ENCODE measurements at regions not wholly inside any gene's neighbourhood (a gene's known extent, or its start where the extent isn't known, plus 50 kb on each side); places are given as distances from the start of the nearest gene placed in this dataset.

DNA sequence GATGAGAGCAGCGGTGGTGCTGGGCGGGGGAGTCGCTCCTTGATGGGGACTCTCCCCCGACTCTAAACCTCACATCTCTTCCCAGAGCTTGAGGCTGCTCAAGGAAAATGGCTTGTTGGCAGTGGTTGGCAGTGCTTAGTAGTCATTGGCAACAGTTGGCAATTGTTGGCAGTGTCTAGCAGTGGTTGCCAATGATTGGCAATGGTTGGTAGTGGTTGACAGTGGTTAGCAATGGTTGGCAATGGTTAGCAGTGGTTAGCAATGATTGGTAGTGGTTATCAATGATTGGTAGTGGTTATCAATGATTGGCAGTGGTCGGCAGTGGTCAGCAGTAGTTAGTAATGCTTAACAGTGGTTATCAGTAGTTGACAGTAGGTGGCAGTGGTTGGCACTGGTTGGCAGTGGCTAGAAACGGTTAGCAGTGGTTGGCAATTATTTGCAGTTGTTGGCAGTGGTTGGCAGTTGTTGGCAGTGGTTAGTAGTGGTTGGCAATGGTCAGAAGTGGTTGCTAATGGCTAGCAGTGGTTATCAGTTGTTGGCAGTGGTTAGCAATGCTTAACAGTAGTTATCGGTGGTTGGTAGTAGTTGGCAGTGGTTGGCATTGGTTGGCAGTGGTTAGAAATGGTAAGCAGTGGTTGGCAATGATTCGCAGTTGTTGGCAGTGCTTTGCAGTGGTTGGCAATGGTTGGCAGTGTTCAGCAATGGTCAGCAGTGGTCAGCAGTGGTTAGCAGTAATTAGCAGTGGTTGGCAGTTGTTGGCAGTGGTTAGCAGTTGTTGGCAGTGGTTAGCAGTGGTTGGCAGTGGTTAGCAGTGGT lies 85.4 kb upstream of the OTOS start:
- Histone ChIP-seq H3K9me3 (ENCODE audit: low read depth) (no peaks in the 10 kb centered on the region), H3K9me2 (ENCODE audit: insufficient read depth) (no peaks in the 10 kb centered on the region), H3F3A (ENCODE audit: insufficient read depth) (no peaks in the 10 kb centered on the region), H3K36me3 (ENCODE audit: low read depth) (no peaks in the 10 kb centered on the region), H3K79me2 (ENCODE audit: insufficient read depth) (no peaks in the 10 kb centered on the region), H3K4me1 (ENCODE audit: insufficient read depth) (peaks cover 12% of the 10 kb centered on the region), H4K20me1 (ENCODE audit: insufficient read depth) (no peaks in the 10 kb centered on the region), H3K4me2 (ENCODE audit: unreplicated experiment) (no peak overlapping the region), H3K27me3 (replicated peaks; ENCODE audit: insufficient read depth) (peaks cover 24% of the 10 kb centered on the region), H3K4me3 (no peak overlapping the region), H3K9ac (no peak overlapping the region), H2AFZ (no peak overlapping the region), H3K27ac (no peak overlapping the region)
- DNase-seq = no peak
- TF ChIP-seq EZH2phosphoT487 (IDR thresholded peaks at IDR 0.05; ENCODE audit: insufficient read depth, low read depth) (no peak), EZH2 (IDR thresholded peaks at IDR 0.05; ENCODE audit: insufficient read depth, poor library complexity, severe bottlenecking) (no peak)
- WGBS, 2 experiments (ENCODE audit: low coverage in 1 of 2, low lambda C conversion rate in 2 of 2, missing lambda C conversion rate in 2 of 2) = 72 to 75% methylated on average over 8 of the region's 8 CpGs
- in situ Hi-C loops (cut with MboI) = no loop called here

- Histone ChIP-seq H2AFZ (no peak overlapping the region), H3K4me3 (no peak overlapping the region), H3K4me2 (ENCODE audit: unreplicated experiment) (no peak overlapping the region), H3K27ac (no peak overlapping the region), H3K9me3 (ENCODE audit: low read depth) (no peaks in the 10 kb centered on the region), H3K9me2 (ENCODE audit: insufficient read depth) (no peaks in the 10 kb centered on the region), H3K27me3 (replicated peaks; ENCODE audit: insufficient read depth) (peaks cover 20% of the 10 kb centered on the region), H4K20me1 (ENCODE audit: insufficient read depth) (no peaks in the 10 kb centered on the region), H3F3A (ENCODE audit: insufficient read depth) (no peaks in the 10 kb centered on the region), H3K79me2 (ENCODE audit: insufficient read depth) (no peaks in the 10 kb centered on the region), H3K4me1 (ENCODE audit: insufficient read depth) (peaks cover 12% of the 10 kb centered on the region), H3K36me3 (ENCODE audit: low read depth) (no peaks in the 10 kb centered on the region), H3K9ac (no peak overlapping the region)
- in situ Hi-C loops (cut with MboI) = no loop called here
- no peak for DNase-seq
- TF ChIP-seq EZH2phosphoT487 (IDR thresholded peaks at IDR 0.05; ENCODE audit: insufficient read depth, low read depth) = no peak
- no peak for TF ChIP-seq EZH2 (IDR thresholded peaks at IDR 0.05; ENCODE audit: insufficient read depth, poor library complexity, severe bottlenecking)
- WGBS, 2 experiments (ENCODE audit: low coverage in 1 of 2, low lambda C conversion rate in 2 of 2, missing lambda C conversion rate in 2 of 2) = 44 to 45% methylated on average over 8 of the region's 8 CpGs
Observed at GRCh38 chr2:240226672-240227537, 86.4 kb upstream of the OTOS start.

GRCh38 chr2:240227538-240228428 lies 87.3 kb upstream of the OTOS start:
- H3K4me3 ChIP-seq = no peak overlapping the region
- 49 to 52% methylated on average over 14 of the region's 14 CpGs for WGBS, 2 experiments (ENCODE audit: low coverage in 1 of 2, low lambda C conversion rate in 2 of 2, missing lambda C conversion rate in 2 of 2)
- no peak overlapping the region for H2AFZ ChIP-seq
- no peaks in the 10 kb centered on the region for H4K20me1 ChIP-seq (ENCODE audit: insufficient read depth)
- no peaks in the 10 kb centered on the region for H3K79me2 ChIP-seq (ENCODE audit: insufficient read depth)
- H3K4me2 ChIP-seq (ENCODE audit: unreplicated experiment) = no peak overlapping the region
- no peaks in the 10 kb centered on the region for H3K36me3 ChIP-seq (ENCODE audit: low read depth)
- peaks cover 11% of the 10 kb centered on the region for H3K27me3 ChIP-seq (replicated peaks; ENCODE audit: insufficient read depth)
- in situ Hi-C loops (cut with MboI) = no loop called here
- no peaks in the 10 kb centered on the region for H3K9me2 ChIP-seq (ENCODE audit: insufficient read depth)
- no peak overlapping the region for H3K9ac ChIP-seq
- H3K27ac ChIP-seq = no peak overlapping the region
- TF ChIP-seq EZH2phosphoT487 (IDR thresholded peaks at IDR 0.05; ENCODE audit: insufficient read depth, low read depth) (no peak), EZH2 (IDR thresholded peaks at IDR 0.05; ENCODE audit: insufficient read depth, poor library complexity, severe bottlenecking) (no peak)
- peaks cover 12% of the 10 kb centered on the region for H3K4me1 ChIP-seq (ENCODE audit: insufficient read depth)
- H3F3A ChIP-seq (ENCODE audit: insufficient read depth) = no peaks in the 10 kb centered on the region
- no peaks in the 10 kb centered on the region for H3K9me3 ChIP-seq (ENCODE audit: low read depth)
- DNase-seq = no peak

DNA sequence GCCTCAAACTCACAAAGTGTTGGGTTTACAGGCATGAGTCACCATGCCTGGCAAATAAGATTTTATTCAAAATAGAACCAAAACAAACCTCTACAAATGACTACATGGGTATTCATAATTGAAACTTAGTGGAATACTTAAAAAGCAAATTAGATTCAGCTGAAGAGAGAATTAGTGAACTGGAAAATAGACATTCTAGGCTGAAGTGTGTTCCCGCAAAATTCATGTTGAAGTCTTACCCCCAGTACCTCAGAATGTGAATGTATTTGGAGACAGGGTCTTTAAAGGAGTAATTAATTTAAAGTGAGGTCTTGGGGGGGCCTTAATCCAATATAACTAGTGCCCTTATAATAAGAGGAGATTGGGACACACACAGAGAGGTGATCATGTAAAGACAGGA lies 88.5 kb upstream of the OTOS start:
- H3K9ac ChIP-seq = no peak overlapping the region
- no peaks in the 10 kb centered on the region for H3F3A ChIP-seq (ENCODE audit: insufficient read depth)
- TF ChIP-seq EZH2phosphoT487 (IDR thresholded peaks at IDR 0.05; ENCODE audit: insufficient read depth, low read depth) (no peak), EZH2 (IDR thresholded peaks at IDR 0.05; ENCODE audit: insufficient read depth, poor library complexity, severe bottlenecking) (no peak)
- H3K27me3 ChIP-seq (replicated peaks; ENCODE audit: insufficient read depth) = no peaks in the 10 kb centered on the region
- DNase-seq = no peak
- no peak overlapping the region for H3K4me3 ChIP-seq
- H3K4me2 ChIP-seq (ENCODE audit: unreplicated experiment) = no peak overlapping the region
- WGBS, 2 experiments (ENCODE audit: low coverage in 1 of 2, low lambda C conversion rate in 2 of 2, missing lambda C conversion rate in 2 of 2) = 93% methylated on average over 1 of the region's 1 CpG
- H4K20me1 ChIP-seq (ENCODE audit: insufficient read depth) = no peaks in the 10 kb centered on the region
- in situ Hi-C loops (cut with MboI) = no loop called here
- no peaks in the 10 kb centered on the region for H3K36me3 ChIP-seq (ENCODE audit: low read depth)
- H3K27ac ChIP-seq = no peak overlapping the region
- H2AFZ ChIP-seq = no peak overlapping the region
- peaks cover 12% of the 10 kb centered on the region for H3K4me1 ChIP-seq (ENCODE audit: insufficient read depth)
- no peaks in the 10 kb centered on the region for H3K9me3 ChIP-seq (ENCODE audit: low read depth)
- no peaks in the 10 kb centered on the region for H3K9me2 ChIP-seq (ENCODE audit: insufficient read depth)
- no peaks in the 10 kb centered on the region for H3K79me2 ChIP-seq (ENCODE audit: insufficient read depth)

Data from GM23248 (cell line).